GM19023 (cell line): ENCODE measurements at regions not wholly inside any gene's neighbourhood (a gene's known extent, or its start where the extent isn't known, plus 50 kb on each side); places are given as distances from the start of the nearest gene placed in this dataset.

Experiments used
- ATAC-seq: cut with Tn5 transposase; IDR thresholded peaks from one replicate; pipeline ENCODE4 v1.9.1; 2021; ENCODE audit warnings: mild to moderate bottlenecking, moderate library complexity; ENCODE audit not compliant: unreplicated experiment

DNA sequence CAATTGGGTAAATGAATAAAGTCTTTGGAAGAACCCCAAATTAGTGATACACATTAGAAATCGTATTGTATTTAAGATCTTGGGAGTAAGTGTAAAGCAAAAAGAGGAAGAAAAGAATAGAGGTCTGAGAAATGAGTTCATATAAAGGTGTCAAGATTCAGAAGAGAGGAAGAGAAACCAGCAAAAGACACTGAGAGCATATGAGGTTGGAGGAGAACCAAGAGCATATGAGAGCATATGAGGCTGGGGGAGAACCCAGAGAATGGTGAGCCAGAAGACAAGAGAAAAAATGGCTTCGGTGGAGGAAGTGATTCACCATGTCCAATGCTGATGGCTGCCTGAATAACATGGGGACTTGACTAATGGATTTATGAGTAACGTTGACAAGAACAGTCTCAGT lies 620.1 kb upstream of the GCFC2 start:
- ATAC-seq: no peak

DNA sequence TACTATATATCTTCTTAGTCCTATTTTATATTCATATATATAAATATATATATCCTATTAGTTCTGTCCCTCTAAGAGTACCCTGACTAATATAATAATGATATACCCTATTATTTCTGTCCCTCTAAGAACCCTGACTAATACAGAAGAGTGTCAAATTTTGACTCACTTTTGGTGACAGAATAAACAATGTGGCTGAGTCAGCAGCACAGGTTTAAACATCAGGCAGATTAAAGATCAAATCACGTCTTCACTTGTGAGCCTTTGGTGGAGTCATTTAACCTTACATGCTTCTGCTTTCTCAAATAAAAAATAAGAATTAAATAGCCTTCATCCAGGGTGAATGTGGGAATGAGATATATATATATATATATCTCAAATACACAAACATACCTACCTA lies 615.9 kb upstream of the GCFC2 start:
- ATAC-seq: no peak

DNA sequence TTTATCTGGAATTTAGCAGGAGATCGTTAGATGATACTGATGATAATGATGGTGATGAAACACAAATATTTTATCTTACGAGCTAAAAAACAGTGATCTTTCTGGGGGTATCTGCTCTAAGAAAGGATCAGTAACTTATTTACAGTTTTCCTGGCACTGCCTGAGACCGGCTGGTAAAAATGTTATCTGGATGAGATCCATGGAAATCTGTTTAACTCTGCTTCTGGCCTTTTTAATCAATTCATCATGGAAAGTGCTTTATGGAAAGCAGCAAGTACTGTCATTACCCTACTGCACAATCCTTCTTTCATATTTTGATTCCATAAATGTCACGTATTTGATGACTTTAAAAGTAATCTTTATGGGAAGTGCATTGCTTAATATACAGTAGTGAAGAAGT lies 612.7 kb upstream of the GCFC2 start:
- no peak for ATAC-seq

DNA sequence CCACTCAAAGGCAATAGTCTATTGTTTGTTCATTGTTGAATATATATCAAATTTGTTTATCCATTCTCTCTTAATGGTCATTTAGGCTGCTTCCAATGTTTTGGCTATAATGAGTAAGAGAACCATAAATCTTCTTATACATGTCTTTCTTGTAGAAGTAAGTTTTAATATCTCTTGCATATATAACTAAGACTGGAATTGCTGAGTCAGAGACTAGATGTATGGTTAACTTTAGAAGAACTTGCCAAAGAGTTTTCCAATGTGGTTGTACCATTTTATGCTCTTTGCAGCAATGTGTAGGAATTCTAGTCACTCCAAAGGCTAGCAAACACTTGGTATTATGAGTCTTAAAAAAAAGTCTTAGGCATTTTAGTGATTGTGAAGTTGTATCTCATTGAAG lies 610.0 kb upstream of the GCFC2 start:
- ATAC-seq: no peak

DNA sequence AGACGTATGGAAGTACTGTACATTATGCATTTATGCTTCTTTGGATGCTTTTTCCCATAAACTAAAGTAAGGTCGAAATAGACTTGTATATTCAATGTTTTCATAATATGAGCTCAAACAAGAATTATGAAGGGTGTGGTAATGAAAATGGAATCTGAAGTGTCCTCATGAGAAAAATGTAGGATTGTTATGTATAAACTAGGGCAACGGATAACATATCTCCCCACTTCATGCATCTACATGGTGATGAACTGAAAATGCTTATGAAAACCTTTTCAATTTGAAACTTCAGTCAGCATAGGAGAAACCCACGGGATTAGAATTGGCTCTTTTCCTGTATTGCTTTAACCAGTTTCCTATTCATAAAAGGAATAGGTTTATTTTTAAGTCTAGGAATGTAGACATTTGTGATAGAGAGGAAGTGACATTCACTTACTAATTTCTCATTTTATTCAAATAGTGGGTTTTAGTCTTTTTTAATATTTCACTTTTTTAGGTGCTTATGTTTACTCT lies 608.2 kb upstream of the GCFC2 start:
- no peak for ATAC-seq

DNA sequence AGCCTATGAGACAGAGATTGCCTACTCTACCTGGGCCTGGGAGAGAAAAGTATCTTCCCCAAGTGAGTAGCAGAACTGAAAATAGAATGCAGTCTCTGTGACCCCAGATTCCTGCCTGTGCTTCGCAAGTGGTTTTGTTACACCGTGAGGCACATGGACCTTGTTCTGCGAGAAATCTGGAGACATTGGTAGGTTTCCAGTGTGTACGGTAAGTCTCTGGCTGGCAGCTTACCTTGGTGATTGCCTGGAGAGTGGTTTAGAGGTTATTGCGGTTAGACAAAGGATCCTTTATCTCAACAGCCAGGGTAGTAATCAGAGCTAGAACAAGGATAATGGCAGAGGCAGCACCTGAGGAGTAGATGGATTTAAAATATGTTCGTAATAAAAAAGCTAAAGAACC lies 606.0 kb upstream of the GCFC2 start:
- no peak for ATAC-seq

DNA sequence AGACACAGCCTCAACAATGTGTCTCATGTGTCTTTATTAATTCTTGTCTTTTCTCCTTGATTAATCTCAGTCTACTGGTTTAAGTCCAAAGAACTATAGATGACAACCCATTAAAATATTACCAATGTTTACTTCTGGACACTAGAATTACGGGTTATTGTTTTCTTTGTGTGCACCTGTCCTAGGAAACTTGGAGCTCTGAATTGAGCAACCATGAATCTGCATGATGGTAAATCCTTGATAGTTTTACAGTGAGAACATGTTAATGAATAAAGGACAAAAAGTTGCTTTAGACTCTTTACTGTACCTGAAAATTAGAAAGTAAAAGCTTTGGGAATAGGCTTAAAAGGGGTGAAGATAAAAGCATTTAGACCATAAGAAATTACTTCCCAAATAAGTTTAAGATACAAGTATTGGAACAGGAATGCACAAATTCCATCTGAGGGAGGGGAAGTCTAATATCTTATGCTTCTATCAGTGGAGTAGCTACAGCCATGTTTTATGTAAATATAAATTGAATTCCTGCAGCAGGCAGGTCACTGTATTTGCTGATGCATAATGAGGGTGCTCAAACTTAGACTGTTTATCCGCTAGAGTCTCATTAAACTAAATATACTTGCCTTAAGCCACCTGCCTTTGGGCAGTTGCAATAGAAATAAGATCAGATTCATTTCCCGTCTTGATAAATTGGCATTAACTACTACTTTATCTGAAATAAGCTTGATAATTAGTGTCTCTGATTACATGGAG lies 603.7 kb upstream of the GCFC2 start:
- no peak for ATAC-seq

DNA sequence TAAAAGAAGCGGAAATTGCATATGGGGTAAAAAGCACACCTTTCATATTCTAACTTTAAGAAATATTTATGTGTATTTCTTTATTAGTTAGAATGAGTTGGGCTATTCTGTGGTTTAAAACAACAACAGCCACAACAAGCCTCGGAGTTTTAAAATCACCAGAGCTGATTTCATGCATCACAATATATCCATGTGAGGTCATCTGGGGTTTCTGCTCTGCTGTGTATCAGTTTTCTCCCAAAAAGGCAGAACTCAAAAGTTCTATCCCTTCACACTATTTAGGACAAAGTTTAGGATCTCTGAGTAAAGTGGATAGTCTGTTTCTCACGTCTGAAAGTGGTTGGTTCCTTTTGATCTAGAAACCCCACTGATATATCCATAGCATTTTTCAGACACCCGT lies 601.5 kb upstream of the GCFC2 start:
- no peak for ATAC-seq

DNA sequence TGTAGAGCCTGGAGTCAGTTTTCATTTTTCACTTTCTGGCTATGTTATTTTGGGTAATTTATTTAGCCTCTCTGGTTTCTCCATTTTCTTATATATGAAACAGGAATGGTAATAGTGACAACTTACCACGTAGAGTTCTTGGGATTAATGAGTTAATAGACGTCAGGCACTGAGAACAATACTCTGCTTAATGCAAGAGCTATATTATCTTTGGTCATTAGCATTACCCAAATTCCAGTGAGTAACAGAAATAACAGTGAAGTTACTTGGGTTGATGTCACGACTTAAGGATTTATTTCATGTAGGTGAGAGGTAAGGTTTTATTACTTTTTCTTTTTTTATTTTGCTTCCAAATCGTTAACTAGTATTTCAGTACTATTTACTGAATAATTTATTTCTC lies 601.0 kb upstream of the GCFC2 start:
- no peak for ATAC-seq

DNA sequence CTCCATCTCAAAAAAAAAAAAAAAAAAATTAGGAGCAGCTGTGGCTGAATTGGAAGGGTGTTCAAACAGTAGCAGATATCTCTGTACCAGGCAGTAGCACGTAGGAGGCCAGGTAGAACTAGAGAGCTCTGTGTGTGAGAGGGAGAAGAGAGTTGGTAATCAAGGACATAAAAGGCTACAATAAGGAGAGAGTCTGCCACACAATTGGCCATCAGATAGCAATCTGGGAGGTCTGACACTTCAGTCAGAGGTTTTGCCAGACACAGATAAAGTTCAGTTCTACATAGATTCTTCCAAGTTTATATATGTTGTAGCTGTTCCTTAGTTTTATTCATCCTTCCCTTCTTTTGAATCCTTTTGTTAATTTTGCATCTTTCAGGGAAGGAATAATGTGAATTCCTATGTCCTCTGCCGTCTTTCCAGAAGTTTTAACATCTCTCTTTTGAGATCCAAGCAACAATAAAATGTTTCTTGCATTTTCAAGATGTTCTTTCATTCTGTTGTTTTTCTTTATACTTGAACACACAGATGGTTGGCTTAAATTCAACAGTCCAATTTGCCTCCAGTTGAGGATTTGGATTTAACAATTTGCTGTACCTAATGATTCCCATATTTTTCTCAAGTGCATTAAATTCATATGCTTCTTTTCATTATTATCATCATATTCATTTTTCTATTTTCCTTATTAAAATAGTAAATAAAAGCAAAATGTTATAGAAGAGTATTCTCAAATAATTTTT lies 600.3 kb upstream of the GCFC2 start:
- no peak for ATAC-seq

DNA sequence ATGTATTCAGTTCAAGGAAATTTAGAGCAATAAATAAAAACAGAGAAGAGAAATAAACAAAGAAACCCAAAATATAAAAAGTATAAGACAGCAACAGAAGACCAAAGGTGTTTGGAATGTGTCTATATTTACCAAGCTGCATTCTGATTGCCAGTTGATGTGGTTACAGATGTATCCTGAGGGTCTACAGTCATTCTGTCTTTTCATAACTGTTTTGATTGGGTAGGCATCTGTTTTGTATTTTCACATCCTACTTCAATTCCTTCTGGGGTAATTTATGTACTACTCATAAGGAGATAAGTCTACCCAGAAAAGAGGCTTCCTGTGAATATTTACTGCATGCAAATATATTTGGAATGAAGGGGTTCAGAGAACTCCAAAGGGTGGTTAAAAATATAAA lies 596.8 kb upstream of the GCFC2 start:
- ATAC-seq: no peak

DNA sequence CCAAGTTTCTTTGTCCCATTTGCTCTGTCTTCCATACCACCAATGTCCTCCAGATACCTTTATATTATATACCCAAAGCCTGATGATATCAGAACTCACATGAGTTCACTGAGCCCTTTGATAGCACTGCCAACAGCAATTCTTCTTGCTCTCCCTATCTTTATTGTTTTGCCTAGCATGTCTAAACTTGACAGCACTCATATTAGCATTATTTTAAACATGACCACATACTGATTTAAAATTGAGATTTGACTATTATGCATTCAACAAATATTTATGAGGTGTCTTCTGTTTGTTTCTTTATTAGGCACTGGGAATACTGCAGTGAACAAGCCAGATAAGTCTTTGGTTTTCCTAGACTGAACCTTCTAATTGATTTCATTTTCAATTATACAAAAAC lies 587.3 kb upstream of the GCFC2 start:
- no peak for ATAC-seq

DNA sequence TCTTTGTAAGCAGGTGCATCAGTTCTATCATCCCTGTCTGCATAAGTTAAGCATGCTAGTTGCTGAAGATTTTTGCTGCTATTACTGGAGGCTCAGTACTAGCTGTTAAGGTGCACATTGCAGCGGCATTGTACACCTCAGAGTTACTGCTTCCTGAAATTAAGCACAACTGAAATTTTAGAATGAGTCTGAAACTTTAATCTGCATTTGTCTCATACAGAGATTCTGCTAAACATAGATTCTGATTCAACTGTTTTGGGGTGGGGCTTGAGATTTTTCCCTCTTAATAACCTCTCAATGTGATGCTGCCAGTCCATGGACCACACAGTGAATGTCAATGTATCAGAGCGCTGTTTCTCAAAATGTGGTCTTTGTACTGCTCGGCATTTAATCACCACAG lies 585.7 kb upstream of the GCFC2 start:
- no peak for ATAC-seq

DNA sequence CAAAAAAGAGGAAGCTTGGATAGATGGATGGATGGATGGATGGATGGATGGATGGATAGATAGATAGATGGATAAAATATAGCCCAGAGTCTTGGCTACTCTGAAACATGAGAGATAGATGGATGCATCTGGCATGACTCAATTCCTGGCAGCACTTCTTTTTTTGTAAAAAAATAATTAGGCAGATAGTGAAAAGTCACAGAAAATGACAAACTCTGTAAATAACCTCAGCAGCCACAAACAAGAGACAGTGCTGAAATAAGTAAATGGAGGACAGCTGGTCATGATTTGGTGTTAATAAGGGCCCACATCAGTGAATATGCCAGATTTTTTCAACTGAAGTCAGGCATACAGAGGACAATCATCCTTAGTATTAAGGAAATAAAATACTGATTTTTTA lies 585.0 kb upstream of the GCFC2 start:
- no peak for ATAC-seq

DNA sequence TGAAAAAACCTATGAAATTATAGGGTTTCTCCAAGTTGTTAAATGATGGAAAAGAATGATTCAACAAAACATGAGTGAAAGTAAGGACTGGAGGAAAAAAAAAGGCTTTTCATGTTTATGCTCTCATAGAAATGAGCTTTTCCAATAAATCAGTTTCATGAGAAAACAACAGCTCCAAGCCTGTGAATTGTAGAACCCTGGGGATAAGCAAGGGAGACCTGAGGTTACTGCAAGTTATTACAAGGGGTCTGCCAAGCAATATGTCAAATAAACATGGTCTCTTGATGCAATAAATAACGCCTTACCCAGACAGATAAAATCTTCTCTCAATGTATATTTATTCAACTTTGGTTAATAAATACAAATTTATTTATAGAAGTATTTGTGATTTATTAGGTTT lies 577.9 kb upstream of the GCFC2 start:
- ATAC-seq: no peak

DNA sequence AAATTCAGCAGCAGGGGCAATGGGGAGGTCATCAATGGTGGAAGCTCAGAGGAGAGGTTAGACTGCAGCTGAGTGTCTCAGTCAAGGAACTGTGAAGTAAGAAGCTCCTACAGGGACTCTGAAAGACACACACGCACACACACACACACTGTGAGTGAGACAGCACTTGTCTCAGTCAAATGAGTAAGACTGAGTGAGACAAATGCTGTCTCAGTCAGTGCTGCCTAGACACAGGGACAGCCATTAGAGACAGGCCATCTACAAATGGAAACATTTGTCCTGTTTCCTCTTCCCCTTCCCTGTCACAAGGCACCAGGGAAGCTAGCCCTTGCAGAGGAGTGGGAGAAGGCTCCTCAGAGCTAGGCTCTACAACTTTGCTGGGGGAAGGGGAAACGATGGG lies 577.4 kb upstream of the GCFC2 start:
- ATAC-seq: no peak

DNA sequence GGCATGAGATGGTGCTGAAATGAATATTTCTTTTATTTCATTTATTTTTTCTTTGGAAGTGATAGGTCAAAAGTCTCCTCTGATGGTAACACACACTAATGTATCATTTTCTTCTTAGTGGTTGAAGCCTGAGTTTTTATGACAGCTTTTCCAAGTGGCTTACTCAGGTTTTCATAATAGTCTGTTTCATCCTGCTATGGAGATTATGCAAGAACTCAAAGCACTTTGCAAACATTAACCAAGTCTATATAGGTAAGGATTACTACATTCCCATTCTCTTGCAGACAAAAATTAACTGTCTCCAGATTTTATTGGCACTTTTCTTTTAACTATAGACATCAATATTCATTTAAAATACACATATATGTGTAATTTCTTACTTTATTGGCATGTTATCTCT lies 572.6 kb upstream of the GCFC2 start:
- ATAC-seq: no peak

DNA sequence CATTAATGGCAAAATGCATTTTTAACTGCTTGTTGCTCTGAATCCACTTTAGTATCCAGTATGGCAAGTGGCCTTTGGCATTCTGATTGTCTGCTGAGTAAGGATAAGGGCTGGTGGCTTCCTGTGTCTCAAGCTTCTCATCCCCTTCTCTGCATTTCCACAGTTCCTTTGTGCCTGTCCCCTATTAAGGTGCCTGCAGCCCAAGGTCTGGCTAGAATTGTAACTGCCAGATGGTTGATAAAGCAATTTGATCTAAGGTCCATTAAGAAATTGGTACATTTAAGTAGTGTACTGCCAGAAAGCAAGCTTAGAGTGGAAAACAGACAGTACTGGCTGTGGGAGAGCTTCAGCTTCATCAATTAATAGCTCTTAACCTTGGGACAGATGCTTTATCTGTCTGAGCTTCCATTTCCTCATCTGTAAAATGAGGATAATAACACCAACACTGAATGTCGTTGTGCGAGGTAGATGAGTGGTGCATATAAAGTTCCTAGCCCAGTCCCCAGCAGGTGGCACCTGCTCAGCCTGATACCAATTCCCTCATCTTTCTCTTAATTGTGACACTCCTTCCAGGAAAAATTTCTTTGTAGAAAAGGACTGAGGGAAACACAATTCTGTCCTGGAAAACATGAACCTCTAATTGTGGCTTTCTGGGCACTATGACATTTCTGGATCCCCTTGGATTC lies 570.6 kb upstream of the GCFC2 start:
- ATAC-seq: no peak

DNA sequence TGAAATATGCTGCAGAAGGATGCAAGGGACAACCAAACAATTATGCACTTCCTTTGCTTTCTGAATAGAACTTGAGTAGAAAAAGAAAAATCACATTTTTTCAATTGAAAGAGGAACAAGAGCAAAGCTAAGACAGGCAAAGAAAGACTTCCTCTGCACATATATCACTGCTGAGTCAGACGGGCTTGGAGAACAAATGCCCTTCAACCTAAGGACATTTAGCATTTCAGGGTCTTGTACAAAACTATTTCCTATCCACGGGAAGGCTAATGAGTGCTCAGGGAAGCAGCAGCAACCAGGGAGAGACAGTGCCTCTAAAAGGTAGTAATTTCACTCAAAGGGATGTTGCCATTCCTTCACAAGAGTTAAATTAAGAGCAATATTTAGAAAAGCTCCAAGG lies 570.0 kb upstream of the GCFC2 start:
- no peak for ATAC-seq

DNA sequence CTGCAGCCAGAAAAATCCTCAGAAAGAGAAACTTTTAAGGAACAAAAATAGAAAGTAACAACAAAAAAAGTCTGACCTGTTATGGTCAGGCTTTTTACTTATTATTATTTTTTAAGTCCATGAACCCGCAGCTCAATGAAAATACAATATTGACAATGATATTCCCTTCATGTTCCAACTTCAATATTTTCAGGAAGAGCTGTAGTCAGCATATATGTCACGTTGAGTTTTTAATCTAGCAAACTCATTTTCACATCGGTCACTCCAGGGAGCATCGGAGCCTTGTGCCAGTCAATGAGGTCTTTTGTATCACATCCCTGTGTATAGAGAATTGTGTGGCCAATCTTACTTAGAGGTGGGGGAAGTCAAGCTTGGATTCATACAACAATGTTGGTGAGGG lies 568.4 kb upstream of the GCFC2 start:
- ATAC-seq: no peak

DNA sequence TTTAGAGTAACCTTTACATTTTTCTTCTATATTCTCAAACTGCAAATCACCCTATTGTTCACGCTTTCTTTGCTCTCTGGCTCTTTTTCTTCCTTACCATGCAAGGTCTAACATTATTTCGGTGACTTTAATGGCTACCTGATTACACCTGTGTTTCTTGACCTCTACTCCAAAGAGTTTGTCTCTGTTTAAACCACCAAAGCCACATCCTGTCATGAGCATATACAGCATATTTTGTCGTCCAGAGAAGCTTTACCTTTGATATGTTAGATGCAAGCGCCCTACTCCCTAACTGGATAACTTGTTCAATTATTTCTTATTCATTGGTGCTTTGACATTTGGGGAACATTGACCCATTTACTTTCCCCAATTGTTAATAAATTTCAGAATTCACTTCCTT lies 565.1 kb upstream of the GCFC2 start:
- no peak for ATAC-seq

DNA sequence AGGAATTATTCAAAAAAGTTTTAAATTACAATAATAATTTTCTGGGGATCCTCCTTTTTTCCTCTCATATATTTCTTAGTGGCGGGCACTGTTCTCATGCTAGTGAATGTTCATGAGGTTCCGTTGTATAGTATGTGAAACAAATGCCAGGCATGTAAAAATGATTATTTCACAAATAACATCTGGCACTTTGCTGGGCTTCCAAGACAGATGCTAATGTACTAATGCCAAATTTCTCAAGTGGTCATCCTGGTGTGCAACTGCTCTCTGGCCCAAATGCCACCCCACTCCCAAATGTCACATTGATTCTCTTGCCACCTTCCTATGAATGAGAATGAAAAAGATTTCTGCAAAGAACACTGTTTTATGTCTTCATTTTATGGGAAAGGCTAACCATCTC lies 564.0 kb upstream of the GCFC2 start:
- no peak for ATAC-seq
